Right hindlimb (tissue), 1 donor: ENCODE measurements at regions not wholly inside any gene's neighbourhood (a gene's known extent, or its start where the extent isn't known, plus 50 kb on each side); places are given as distances from the start of the nearest gene placed in this dataset.
"Not testable (repeated sequence)": the region's sequence is repeated elsewhere in the genome, so short reads cannot be mapped to it uniquely, and the experiment has no call there.

Experiments used
- DNase-seq: peaks from one replicate; pipeline ENCODE4 v3.0.0-alpha.2; 2018

DNA sequence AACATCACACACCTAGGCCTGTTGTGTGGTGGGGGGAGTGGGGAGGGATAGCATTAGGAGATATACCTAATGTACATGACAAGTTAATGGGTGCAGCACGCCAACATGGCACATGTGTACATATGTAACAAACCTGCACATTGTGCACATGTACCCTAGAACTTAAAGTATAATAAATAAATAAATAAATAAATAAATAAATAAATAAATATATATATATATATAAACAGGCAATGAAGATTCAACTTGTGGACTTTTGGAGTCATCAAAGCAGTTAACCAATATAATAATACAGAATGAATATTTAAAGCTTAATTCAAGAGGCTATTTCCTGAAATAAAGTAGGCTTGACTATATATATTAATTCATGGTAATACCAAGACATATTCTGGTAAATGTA, 167.0 kb downstream of the FOXD2 start:
- DNase-seq = not testable (repeated sequence)

DNA sequence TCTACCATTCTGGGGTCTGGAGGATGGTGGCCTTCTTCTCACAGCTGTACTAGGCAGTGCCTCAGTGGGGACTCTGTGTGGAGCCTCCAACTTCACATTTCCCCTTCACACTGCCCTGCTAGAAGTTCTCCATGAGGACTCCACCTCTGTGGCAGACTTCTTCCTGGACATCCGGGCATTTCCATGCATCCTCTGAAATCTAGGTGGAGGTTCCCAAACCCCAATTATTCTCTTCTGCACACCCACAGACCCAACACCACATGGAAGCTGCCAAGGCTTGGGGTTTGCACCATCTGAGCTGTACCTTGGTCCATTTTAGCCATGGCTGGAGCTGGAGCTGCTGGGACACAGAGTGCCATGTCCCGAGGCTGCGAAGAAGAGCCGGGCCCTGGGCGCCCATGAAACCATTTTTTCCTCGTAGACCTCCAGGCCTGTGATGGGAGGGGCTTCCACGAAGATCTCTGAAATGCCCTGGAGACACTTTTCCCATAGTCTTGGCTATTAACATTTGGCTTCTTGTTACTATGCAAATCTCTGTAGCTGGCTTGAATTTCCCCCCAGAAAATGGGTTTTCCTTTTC, 170.5 kb downstream of the FOXD2 start:
- no peak for DNase-seq

DNA sequence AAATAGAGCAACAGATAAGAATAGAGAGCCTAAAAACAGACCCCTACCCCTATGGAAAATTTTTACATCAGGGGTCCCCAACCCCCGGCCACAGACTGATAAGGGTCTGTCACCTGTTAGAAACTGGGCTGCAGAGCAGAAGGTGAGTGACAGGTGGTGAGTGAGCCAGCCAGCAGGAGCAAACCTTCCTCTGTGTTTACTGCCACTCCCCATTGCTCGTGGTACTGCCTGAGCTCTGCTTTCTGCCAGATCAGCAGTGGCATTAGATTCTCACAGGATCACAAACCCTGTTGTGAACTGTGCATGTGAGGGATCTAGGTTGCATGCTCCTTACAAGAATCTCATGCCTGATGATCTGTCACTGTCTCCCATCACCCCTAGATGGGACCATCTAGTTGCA, 174.1 kb downstream of the FOXD2 start:
- DNase-seq = no peak

DNA sequence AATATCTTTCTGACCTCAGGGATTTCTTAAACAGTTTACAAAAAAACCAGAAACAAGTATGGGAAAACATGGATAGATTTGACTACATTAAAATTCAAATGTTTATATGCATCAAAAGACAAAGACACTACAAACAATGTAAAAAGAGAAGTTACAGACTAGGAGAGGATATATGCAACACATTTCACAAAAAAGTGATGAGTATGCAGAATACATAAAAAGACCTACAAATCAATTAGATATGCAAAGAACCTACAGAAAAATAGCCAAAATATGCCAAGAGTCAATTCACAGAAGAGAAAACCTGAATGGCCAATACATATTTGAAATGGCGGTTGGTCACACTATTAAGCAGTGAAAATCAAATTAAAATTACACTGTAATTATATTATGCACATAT, 175.0 kb downstream of the FOXD2 start:
- no peak for DNase-seq

DNA sequence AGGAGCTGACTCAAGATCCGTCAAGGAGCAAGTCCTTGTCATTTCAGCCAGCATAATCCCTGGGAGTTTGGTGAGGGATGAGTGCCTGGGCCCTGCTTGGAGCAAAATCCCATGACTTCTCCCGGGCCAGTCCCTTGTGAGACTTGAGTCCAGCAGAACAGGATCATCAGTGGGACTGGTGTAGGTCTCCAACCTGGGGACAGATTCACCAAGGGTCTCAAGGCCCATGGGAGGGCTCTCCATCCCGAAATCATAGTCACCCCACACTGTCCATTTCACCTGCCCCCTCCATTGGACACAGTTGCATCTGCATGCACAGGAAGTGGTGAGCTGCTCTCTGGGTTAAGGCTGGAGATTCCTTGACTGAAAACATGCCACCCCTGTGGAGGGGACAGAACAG, 178.2 kb downstream of the FOXD2 start:
- no peak for DNase-seq

DNA sequence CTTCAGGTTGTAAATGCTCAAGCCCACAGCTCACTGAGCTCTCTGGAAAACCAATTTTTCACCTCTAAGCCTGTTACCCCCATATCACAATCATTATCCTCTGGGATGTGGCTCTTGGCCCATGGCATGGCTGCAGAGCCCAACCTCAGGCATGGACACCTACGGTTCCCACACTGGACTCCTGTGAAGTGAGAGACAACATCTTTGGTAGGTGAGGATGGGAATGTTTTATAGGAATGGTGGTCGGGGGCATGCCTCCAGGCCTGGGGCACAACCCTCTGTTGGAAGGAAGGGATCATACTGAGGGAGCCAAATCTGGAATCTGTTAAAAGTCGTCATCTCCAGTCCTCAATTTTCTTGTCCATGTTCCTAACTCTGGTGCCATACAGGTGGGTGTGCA, 179.1 kb downstream of the FOXD2 start:
- DNase-seq = no peak

DNA sequence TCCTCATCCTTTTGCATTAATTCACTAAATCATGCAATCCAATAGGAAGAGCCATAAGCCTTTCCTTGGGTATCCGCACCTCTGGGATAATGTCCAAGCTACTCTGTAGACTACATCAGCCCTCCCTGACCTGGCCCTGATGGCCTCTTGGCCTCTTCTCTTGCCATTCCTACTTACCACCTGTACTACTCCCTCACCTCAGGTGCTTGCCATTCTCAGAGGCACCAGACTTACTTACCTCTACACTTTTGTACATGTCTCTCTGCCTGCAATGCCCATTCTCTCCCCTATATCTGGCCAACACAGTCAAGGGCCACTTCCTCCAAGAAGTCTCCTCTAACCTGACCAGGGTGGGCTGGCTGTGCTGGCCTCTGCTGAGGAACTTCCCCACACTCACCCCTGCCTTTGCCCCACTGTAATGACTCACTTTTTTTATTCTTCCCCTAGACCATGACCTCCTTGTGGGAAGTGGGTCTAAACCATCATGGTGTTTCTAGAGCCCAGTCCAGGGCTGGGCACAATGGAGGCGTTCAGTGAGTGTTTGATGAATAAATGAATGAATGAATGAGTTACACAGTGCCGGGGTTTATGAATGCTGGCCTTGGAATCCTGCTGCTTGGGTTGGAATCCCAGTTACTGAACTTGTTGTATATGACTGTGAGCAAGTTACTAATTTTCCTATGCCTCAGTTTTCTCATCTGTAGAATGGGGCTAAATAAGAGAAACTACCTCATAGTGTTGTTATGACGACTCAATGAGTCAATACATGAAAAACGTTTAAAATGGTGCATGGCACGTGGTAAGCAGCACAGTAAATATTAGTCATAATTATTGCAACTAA, 179.8 kb downstream of the FOXD2 start:
- DNase-seq = no peak

DNA sequence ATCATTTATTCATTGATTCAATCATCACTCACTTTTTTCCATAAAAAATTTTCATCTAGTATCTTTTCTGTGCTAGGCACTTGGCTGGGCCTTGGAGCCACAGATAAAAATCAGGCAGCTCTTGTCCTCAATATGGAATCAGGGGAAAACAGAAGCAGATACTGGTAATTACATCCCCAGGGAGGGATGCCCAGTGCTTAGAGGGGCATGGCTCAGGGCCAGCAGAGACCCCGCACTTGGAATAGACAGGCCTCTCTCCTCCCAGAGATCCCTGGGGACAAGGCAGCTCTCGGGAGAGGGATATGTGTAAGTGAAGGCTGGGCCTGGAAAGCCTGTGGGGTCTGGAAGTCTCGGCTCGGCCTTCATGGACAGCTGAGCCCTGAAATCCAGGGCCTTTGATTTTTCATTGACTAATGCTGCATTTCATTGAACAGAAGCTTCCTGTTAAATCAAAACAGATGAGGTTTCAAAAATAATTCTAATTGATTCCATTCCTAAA, 180.4 kb downstream of the FOXD2 start:
- no peak for DNase-seq

DNA sequence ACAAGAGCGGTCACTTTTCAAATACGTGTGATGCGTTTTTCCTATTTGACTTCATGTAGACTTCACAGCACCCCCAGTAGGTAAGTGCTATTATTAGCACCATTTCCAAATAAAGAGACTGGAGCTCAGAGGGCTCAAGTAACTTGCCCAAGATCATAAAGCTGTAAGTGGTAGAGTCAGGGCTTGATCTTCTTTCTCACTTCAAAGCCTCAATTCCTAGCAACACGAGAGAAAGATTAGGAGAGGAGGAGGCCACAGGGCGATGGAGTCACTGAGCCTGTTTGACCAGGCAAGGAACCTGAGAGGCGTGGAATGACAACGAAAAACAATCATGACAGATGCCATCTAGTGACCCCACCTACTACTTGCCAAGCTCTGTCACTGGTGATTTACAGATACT, 181.0 kb downstream of the FOXD2 start:
- no peak for DNase-seq

DNA sequence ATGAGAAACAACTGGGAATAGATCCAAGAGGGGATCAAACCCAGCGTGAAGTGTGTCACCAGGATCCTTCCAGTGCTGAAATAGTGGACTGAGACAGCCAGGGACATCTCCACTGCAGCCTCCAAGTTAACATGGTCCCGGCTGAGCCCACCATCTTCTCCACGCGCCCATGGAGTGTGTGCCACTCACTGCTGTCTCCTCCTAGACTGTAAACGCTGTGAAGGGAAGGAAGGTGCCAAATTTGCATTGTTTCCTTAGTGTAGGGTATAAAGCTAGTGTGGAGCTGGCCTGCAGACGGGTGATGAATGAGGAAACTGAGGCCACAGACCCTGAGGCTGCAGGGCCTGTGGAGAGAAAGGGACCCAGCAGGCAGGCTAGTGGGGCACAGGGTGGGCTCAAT, 183.6 kb downstream of the FOXD2 start:
- no peak for DNase-seq

DNA sequence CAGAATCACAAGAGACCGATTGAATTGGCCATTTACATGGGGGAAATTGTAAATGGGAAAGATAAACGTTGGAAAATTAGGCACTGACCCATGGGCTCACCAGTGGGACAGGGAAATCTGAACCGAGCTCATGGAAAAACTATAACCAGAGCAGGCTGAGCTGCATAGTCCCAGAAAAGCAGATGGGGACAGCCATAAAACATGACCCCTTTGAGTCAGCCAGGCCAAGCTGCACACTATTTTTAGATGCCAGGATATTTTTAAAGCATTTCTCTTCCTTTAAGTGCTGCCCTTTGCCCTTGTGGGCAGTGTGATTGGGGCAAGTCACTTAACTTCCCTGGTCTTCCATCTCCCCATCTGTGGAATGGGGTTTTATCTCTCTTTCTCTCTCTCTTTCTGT, 184.1 kb downstream of the FOXD2 start:
- no peak for DNase-seq

DNA sequence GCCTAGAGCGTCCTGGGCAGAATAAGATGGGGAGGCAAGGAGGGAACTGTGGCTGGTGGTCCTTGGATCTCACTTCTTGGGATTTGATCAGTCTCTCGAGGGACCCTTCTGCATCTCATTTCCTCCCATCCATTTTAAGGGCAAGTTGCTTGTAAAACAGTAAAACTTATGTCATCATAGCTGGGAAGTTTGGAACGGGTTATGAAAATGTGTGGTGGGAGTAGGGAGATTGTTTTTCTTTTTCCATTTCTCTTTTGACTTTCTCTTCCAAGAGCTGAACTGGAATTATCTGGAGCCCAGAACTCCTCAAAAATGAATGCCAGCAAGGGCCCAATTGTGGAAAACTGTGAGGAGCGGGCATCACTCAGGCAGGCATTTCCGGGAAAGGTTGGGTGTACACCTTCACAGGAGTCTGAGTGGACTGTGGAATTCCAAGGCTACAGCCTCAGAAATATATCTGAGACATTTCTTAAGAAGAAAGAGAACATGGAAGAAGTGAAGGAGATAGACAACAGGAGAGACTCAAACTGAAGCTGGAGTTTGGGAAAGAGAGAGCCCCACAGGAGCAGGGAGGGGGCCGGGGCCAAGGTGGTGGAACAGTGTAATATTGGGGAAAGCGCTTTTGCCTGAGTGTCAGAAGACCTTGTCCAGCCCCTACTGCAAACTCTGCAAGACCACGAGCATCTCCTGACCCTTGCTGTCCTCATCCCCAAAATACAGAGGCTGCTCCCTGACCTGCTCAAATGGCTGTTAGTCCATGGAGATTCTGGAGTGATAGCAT, 185.1 kb downstream of the FOXD2 start:
- DNase-seq = no peak

DNA sequence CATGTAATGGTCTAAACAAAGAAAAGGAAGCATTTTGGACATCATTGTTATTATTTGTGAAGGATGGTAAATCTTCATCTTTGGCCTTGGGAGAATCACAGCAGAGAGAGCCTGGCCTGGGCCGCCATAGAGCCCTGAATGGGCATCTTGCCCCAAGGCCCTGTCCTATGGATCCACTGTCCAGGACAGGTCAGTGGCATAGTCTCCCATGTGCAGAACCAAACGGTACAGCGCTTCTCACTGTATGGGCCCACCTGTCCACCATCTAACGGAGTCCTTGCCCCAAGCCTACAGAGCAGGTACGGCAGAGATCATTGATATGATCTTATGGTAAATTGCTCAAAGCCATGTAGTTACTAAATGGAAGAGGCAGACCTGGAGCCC, 185.7 kb downstream of the FOXD2 start:
- no peak for DNase-seq

DNA sequence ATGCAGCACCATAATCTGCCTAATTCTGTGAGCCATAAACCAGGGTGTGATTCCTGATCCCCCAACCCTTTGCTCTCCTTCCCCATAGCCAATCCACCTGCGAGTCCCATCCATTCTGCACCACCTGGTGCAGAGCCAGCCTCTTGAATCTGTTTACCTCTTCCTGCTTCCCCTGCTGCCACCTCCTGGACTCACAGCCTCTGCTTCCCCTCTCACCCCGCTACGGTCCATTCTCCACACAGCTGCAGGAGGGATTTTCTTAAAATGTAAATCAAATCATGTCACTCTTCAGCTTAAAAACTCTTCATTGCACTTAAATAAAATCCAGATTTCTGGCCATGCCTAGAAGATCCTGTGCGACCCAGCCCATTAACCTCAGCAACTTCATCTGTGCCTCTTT, 186.7 kb downstream of the FOXD2 start:
- DNase-seq = no peak

DNA sequence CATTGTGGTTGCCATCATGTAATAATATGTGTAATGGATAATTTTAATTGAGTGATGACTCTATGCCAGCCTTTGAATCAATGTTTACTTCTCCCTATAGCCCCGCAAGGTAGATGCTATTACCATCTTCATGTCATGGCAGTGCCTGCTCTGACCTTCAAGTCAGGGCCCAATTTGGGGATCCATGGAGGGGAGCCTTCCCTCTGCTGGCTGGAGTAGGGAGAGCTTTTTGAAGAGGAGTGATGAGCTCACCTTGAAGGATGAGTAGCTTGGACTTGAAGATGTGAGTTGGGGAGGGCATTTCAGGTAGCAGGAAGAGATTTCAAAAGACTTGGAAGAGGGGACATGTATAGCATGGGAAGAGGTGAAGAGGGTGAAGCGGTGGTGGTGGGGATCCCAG, 189.2 kb downstream of the FOXD2 start:
- DNase-seq = no peak

DNA sequence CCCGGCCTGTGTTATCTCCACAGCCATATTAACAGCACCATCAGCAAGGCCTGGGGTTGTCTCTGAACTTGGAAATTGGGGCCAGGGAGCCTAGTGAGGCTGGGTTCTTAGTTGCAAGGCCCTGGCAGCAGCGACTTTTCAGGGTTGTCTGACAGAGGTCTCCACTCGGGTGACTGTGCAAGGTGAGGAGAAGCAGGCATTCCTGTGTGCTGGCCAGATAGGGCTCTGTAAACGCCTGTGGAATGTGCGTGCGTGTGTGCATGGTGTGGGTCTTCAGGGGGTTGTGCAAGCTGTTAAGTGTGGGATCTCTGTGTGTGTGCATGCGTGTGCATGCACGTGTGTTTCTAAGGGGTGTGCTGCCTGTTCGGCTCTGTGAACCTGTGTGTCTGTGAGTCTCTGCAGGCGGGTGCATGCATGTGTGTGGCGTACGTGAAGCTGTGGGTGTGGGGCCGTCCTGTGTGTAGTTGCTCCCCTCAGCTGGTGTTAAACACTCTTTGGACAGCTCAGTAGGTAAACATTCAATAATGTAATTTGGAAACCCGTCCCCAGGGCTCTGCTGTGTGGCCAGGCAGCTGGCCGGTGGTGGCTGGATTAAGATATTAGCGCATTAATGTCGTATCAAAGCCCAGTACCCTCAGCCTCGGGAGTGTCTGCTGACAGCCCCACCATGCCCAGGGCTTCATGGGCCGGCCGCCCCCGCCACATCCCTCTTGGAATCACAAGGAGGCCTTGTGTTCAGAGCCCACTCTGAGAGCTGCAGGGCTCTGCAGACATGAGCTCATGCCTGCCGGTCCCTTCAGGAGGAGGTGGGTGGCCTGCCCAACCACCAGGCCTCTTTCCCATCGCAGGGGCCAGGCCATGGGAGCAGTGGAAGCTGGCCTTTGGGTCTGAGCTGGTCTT, 189.9 kb downstream of the FOXD2 start:
- no peak for DNase-seq

DNA sequence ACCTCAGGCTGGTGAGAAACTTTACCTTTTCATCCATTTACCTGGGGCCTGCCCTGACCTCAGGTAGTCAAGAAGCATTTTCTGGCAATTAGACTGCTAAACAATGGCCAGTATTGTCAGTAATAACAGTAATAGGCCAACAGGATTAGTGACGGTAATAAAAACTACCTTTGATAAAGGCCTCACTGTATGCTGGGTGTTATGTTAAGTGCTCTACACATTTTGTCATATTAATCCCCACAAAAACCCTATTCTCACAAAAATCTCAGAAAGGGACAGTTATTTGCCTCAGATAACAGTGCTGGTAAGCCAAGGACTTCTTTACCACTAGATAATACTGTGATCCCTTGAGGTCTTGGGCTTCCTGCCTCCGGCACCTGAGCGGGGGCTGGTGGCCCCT, 191.4 kb downstream of the FOXD2 start:
- no peak for DNase-seq

DNA sequence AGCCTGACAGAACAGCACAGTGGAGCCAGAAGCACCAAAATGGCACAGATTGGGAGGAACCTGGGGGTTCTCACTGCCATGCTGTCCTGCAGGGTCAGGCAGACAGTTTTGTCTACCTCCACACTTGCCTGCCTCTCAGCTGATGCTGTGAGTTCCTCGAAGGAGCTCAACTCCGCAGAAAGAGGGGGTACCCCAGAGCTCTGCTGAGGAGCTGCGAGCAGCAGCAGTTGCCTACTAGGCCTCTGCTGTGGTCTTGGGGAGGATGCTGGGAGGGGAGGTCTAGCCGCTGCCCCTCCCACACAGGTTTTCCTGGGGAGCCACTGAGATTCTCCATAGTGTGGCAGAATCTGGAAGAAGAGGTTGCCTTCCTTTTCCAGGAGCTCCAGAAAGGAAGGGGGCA, 192.5 kb downstream of the FOXD2 start:
- no peak for DNase-seq

DNA sequence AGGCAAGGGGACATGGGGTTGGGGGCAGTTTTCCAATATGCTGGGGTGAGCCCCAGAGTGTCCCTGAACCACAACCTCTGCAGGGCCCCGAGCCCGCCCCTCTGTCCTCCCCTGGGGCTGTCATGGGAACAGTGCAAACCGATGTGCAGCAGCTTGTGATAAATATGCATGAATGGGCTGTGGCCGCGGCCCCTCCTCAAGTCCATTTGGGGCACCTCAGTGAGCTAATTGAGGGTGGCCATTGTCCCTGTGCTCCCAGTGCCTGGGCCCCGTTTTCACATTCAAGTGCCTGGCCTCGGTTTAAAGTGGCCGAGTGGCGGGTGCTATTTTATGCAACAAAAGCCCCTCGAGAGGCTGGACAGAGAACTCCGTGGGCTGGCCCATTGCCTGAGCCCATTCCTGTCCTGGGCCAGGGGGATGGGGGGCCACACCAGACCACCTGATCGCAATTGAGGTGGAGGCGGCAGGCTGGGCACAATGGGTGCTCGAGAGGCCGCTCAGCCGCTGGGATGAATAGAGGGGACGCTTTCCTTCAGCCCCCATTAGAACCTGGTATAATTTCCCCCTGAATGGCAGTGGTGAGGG, 193.7 kb downstream of the FOXD2 start:
- DNase-seq = no peak

DNA sequence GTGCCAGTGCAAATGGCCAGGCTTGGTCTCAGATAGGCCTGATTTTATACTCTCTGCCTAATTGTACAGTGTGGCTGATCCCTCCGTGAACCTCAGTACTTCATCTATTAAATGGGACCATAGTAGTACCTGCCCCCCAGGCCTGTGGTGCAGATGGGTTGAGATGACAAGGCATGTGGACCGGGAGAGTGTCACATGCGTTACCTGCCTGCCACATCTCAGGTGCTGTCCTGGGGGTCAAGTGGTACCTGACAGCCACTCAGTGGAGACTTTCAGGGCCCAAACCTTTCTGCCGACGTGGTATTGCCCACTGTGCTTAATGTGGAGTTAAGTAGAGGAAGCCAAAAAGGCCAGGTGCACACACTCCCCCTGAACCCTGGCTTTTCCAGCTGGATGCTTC, 197.3 kb downstream of the FOXD2 start:
- no peak for DNase-seq

DNA sequence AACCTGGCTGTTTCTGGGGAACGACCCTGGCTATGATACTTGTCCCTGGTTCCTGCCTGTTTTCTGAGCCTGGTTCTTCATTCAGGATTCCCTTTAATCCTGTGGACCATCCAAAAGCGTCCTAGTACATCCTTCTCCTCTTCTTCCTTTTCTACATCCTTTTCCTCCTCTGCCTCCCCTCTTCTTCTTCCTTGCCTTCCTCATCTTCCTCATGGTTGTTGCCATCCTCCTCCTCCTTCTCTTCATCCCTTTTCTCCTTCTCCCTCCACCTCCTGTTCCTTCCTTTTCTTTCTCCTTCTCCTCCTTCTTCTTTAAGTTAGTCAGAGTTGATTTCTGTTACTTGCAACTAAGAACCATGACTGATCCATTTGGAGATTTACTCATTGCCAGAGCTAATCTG, 197.8 kb downstream of the FOXD2 start:
- DNase-seq = no peak

DNA sequence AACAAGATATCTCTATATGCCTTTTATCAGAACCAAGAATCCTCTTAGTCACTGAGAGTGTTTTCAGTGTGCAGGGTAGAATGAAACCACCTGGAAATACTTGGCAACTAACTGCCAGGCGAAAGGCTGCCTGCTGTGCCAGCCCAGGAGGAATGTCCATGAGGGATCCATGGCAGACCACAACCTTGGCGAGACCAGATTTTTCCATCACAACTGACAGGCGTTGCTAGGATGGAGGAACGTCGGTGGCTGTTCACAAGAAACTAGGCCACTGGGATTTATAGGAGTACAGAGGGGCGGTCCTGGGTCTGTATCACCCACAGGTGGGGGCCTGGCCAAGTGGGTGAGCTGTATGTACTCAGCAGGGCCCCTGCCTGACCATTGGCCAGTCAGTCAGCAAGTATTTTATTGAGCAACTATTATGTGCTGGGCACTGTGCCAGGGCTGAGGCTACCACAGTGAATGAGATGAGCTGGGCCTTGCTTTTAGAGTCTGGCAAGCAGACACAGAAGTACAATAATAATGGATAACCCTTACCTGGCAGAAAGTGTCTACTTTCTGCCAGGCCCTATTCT, 199.4 kb downstream of the FOXD2 start:
- DNase-seq = no peak
